Naive thymus-derived CD4-positive, alpha-beta T cell (primary cell): ENCODE measurements at regions not wholly inside any gene's neighbourhood (a gene's known extent, or its start where the extent isn't known, plus 50 kb on each side); places are given as distances from the start of the nearest gene placed in this dataset.

Source experiments
- ATAC-seq: fragments of 150-1000 bp; cut with Tn5 transposase; 2 replicates; pipeline ENCODE4 v1.10.0; 2021; ENCODE audit warnings: mild to moderate bottlenecking, moderate library complexity
- CTCF ChIA-PET: fragments of 350-600 bp; sonication (Branson Sonifier 250); formaldehyde crosslinking; loops from one replicate; lab custom pipeline; 2021; ENCODE audit warnings: antibody characterized with exemption; lab: Charles Lee
- POLR2A ChIA-PET: fragments of 350-600 bp; sonication (Branson Sonifier 250); formaldehyde crosslinking; loops from one replicate; lab custom pipeline; 2021; ENCODE audit warnings: antibody characterized with exemption, inconsistent platforms; lab: Charles Lee
- DNase-seq, 9 donors: peaks; one replicate each; pipeline versions ENCODE4 v3.0.0 to v3.0.0-alpha.2; 2020 to 2022; ENCODE audit warnings: mixed read lengths in 1 of 9
- H3K27ac ChIP-seq: one replicate; pipeline ENCODE4 v1.7.0; 2013; ENCODE audit warnings: mild to moderate bottlenecking, low read depth, low read length, moderate library complexity
- H3K27me3 ChIP-seq, 2 donors: one replicate each; pipeline ENCODE4 v1.7.0; 2013; ENCODE audit warnings: low read length in 2 of 2, mild to moderate bottlenecking in 2 of 2, moderate library complexity in 2 of 2; ENCODE audit not compliant: control insufficient read depth in 2 of 2, insufficient read depth in 2 of 2
- H3K36me3 ChIP-seq, 3 experiments: 1 replicate in 2 of 3; 2 replicates in 1 of 3; pipeline ENCODE4 v1.7.0; 2013; ENCODE audit warnings: low read length in 3 of 3, mild to moderate bottlenecking in 3 of 3, moderate library complexity in 1 of 3; ENCODE audit not compliant: insufficient read depth in 3 of 3, control insufficient read depth in 2 of 3
- H3K4me1 ChIP-seq, 2 donors: one replicate each; pipeline ENCODE4 v1.7.0; 2013; ENCODE audit warnings: low read length in 2 of 2, mild to moderate bottlenecking in 2 of 2, moderate library complexity in 1 of 2; ENCODE audit not compliant: control insufficient read depth in 2 of 2, insufficient read depth in 2 of 2
- H3K4me3 ChIP-seq: 2 replicates; pipeline ENCODE4 v1.7.0; 2013; ENCODE audit warnings: mild to moderate bottlenecking, low read length
- H3K9me3 ChIP-seq, 3 experiments: 1 replicate in 2 of 3; 2 replicates in 1 of 3; pipeline ENCODE4 v1.7.0; 2013; ENCODE audit warnings: low read length in 3 of 3; ENCODE audit not compliant: control insufficient read depth in 2 of 3
- H3K27ac Mint-ChIP-seq, 9 donors: one replicate each; pipeline ENCODE4 v1.8.0; 2020 to 2022; ENCODE audit warnings: mixed read lengths in 9 of 9, mild to moderate bottlenecking in 8 of 9, moderate library complexity in 5 of 9, inconsistent platforms in 2 of 9
- H3K27me3 Mint-ChIP-seq, 5 donors: one replicate each; pipeline ENCODE4 v1.8.0; 2021 to 2022; ENCODE audit warnings: mixed read lengths in 5 of 5, mild to moderate bottlenecking in 1 of 5
- H3K36me3 Mint-ChIP-seq, 5 donors: one replicate each; pipeline ENCODE4 v1.8.0; 2020 to 2022; ENCODE audit warnings: mixed read lengths in 5 of 5, mild to moderate bottlenecking in 3 of 5, inconsistent platforms in 1 of 5
- H3K4me1 Mint-ChIP-seq, 7 donors: one replicate each; pipeline ENCODE4 v1.8.0; 2020 to 2022; ENCODE audit warnings: mixed read lengths in 7 of 7, mild to moderate bottlenecking in 3 of 7, inconsistent platforms in 1 of 7
- H3K4me3 Mint-ChIP-seq, 10 donors: one replicate each; pipeline ENCODE4 v1.8.0; 2020 to 2022; ENCODE audit warnings: mild to moderate bottlenecking in 10 of 10, mixed read lengths in 10 of 10, moderate library complexity in 6 of 10, inconsistent platforms in 2 of 10
- H3K9me3 Mint-ChIP-seq, 11 donors: one replicate each; pipeline ENCODE4 v1.8.0; 2020 to 2022; ENCODE audit warnings: mixed read lengths in 11 of 11, mild to moderate bottlenecking in 4 of 11, inconsistent platforms in 1 of 11, moderate library complexity in 1 of 11
- intact Hi-C, 2 donors: fragments of 100-400 bp; cut with micrococcal nuclease; formaldehyde crosslinking; loops; one replicate each; pipeline ENCODE4 v1.15.1; 2023

DNA sequence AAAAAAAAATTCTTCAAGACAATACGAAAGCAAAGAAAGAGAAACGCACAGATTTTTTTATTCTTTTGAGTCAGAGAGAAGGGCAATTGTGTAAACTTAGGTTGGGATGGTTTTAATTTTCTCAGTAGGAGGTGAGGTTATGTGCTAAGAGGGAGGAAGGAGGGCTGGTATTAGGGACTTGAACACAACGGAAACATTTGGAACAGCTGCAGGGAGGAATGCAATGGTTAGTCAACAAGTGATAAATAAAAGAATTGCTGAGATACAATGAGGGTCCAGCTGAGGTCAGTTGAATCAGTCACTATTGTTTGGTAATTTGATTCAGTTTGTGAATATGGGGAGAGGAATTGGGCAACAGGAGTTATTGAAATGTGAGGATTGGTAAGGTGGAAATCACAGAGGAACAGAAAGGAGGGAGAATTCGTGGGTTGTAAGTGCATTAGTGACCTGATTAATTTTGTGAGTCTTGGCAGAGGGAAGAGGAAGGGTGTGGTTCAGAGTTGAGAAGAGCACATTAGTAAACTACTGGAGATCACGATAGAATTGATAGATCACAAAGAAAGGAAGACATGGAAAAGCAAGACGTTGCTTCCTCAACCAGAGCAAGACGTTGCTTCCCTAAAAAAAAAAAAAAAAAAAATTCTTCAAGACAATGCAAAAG lies 499.5 kb upstream of the SPRY2 start:
- Histone ChIP-seq H3K9me3 (no peaks in the 10 kb centered on the region), H3K4me3 (no peak overlapping the region), H3K36me3 (no peaks in the 10 kb centered on the region), H3K27ac (no peak overlapping the region), H3K4me1 (no peaks in the 10 kb centered on the region), H3K27me3 (no peaks in the 10 kb centered on the region)
- DNase-seq (no peak), ATAC-seq (no peak)
- ChIA-PET POLR2A (no interaction called here), CTCF (no interaction called here)
- Mint-ChIP-seq H3K27me3 (no peaks in the 10 kb centered on the region), H3K27ac (no peak overlapping the region), H3K36me3 (no peaks in the 10 kb centered on the region), H3K4me3 (no peak overlapping the region), H3K9me3 (peaks cover 2 to 15% (median 5%) of the 10 kb centered on the region in 11 donors), H3K4me1 (peaks cover 0 to 2% (median 0%) of the 10 kb centered on the region in 7 donors)
- intact Hi-C loops = no loop called here

GRCh38 chr13:80835902-80836301 lies 495.0 kb upstream of the SPRY2 start:
- POLR2A ChIA-PET = no interaction called here
- DNase-seq = no peak
- Histone ChIP-seq H3K4me1 (no peaks in the 10 kb centered on the region), H3K9me3 (no peaks in the 10 kb centered on the region), H3K4me3 (no peak overlapping the region), H3K27ac (no peak overlapping the region), H3K27me3 (no peaks in the 10 kb centered on the region), H3K36me3 (no peaks in the 10 kb centered on the region)
- intact Hi-C loops = no loop called here
- no peaks in the 10 kb centered on the region for H3K36me3 Mint-ChIP-seq
- H3K27ac Mint-ChIP-seq = no peak overlapping the region
- H3K27me3 Mint-ChIP-seq = no peaks in the 10 kb centered on the region
- H3K9me3 Mint-ChIP-seq = peaks cover 8 to 40% (median 14%) of the 10 kb centered on the region in 11 donors
- H3K4me3 Mint-ChIP-seq = no peak overlapping the region
- CTCF ChIA-PET = no interaction called here
- no peak for ATAC-seq
- no peaks in the 10 kb centered on the region for H3K4me1 Mint-ChIP-seq

GRCh38 chr13:80830431-80830830 lies 489.5 kb upstream of the SPRY2 start:
- Histone ChIP-seq H3K4me3 (no peak overlapping the region), H3K4me1 (no peaks in the 10 kb centered on the region), H3K27ac (no peak overlapping the region), H3K9me3 (no peaks in the 10 kb centered on the region), H3K36me3 (no peaks in the 10 kb centered on the region), H3K27me3 (no peaks in the 10 kb centered on the region)
- H3K4me3 Mint-ChIP-seq = no peak overlapping the region
- CTCF ChIA-PET = no interaction called here
- POLR2A ChIA-PET = no interaction called here
- no peaks in the 10 kb centered on the region for H3K36me3 Mint-ChIP-seq
- no peak for ATAC-seq
- H3K27me3 Mint-ChIP-seq = no peaks in the 10 kb centered on the region
- DNase-seq = no peak
- H3K9me3 Mint-ChIP-seq = peaks cover 8 to 59% (median 25%) of the 10 kb centered on the region in 11 donors
- intact Hi-C loops = no loop called here
- no peak overlapping the region for H3K27ac Mint-ChIP-seq
- no peaks in the 10 kb centered on the region for H3K4me1 Mint-ChIP-seq

- Histone ChIP-seq H3K27ac (no peak overlapping the region), H3K9me3 (no peaks in the 10 kb centered on the region), H3K27me3 (no peaks in the 10 kb centered on the region), H3K4me1 (no peaks in the 10 kb centered on the region), H3K4me3 (no peak overlapping the region), H3K36me3 (no peaks in the 10 kb centered on the region)
- no peaks in the 10 kb centered on the region for H3K4me1 Mint-ChIP-seq
- ATAC-seq (no peak), DNase-seq (no peak)
- intact Hi-C loops = no loop called here
- H3K27ac Mint-ChIP-seq = no peak overlapping the region
- POLR2A ChIA-PET = no interaction called here
- H3K4me3 Mint-ChIP-seq = no peak overlapping the region
- no peaks in the 10 kb centered on the region for H3K27me3 Mint-ChIP-seq
- CTCF ChIA-PET = no interaction called here
- H3K36me3 Mint-ChIP-seq = no peaks in the 10 kb centered on the region
- H3K9me3 Mint-ChIP-seq = peaks cover 4 to 53% (median 20%) of the 10 kb centered on the region in 11 donors
Observed at GRCh38 chr13:80828759-80829158, 487.8 kb upstream of the SPRY2 start.

- H3K4me1 ChIP-seq = no peaks in the 10 kb centered on the region
- H3K4me3 Mint-ChIP-seq = no peak overlapping the region
- no peaks in the 10 kb centered on the region for H3K27me3 Mint-ChIP-seq
- no peaks in the 10 kb centered on the region for H3K36me3 ChIP-seq
- no peaks in the 10 kb centered on the region for H3K36me3 Mint-ChIP-seq
- H3K27ac ChIP-seq = no peak overlapping the region
- H3K27ac Mint-ChIP-seq = no peak overlapping the region
- CTCF ChIA-PET = no interaction called here
- H3K9me3 Mint-ChIP-seq = peaks cover 3 to 34% (median 12%) of the 10 kb centered on the region in 11 donors
- no peaks in the 10 kb centered on the region for H3K9me3 ChIP-seq
- no peak for DNase-seq
- intact Hi-C loops = no loop called here
- H3K4me3 ChIP-seq = no peak overlapping the region
- H3K4me1 Mint-ChIP-seq = no peaks in the 10 kb centered on the region
- POLR2A ChIA-PET = no interaction called here
- no peak for ATAC-seq
- H3K27me3 ChIP-seq = no peaks in the 10 kb centered on the region
Observed at GRCh38 chr13:80825276-80825675, 484.4 kb upstream of the SPRY2 start.

- no peak overlapping the region for H3K4me3 ChIP-seq
- Mint-ChIP-seq H3K27ac (no peak overlapping the region), H3K4me3 (no peak overlapping the region), H3K4me1 (no peaks in the 10 kb centered on the region), H3K27me3 (no peaks in the 10 kb centered on the region), H3K9me3 (peaks cover 1 to 29% (median 12%) of the 10 kb centered on the region in 11 donors), H3K36me3 (no peaks in the 10 kb centered on the region)
- H3K4me1 ChIP-seq = no peaks in the 10 kb centered on the region
- intact Hi-C loops = no loop called here
- ChIA-PET POLR2A (no interaction called here), CTCF (no interaction called here)
- no peak overlapping the region for H3K27ac ChIP-seq
- DNase-seq (no peak), ATAC-seq (no peak)
- H3K36me3 ChIP-seq = no peaks in the 10 kb centered on the region
- H3K9me3 ChIP-seq = no peaks in the 10 kb centered on the region
- no peaks in the 10 kb centered on the region for H3K27me3 ChIP-seq
Observed at GRCh38 chr13:80824229-80824628, 483.3 kb upstream of the SPRY2 start.

- POLR2A ChIA-PET = no interaction called here
- H3K4me1 Mint-ChIP-seq = no peaks in the 10 kb centered on the region
- DNase-seq = no peak
- H3K27me3 Mint-ChIP-seq = no peaks in the 10 kb centered on the region
- intact Hi-C loops = no loop called here
- Histone ChIP-seq H3K4me1 (no peaks in the 10 kb centered on the region), H3K27me3 (no peaks in the 10 kb centered on the region), H3K27ac (no peak overlapping the region), H3K36me3 (no peaks in the 10 kb centered on the region), H3K4me3 (no peak overlapping the region), H3K9me3 (no peaks in the 10 kb centered on the region)
- no peak overlapping the region for H3K4me3 Mint-ChIP-seq
- CTCF ChIA-PET = no interaction called here
- H3K9me3 Mint-ChIP-seq = peaks cover 1 to 27% (median 10%) of the 10 kb centered on the region in 11 donors
- no peak for ATAC-seq
- H3K27ac Mint-ChIP-seq = no peak overlapping the region
- H3K36me3 Mint-ChIP-seq = no peaks in the 10 kb centered on the region
Observed at GRCh38 chr13:80823472-80823871, 482.5 kb upstream of the SPRY2 start.
